Astrocyte (in vitro differentiated cells and primary cell): ENCODE measurements at regions not wholly inside any gene's neighbourhood (a gene's known extent, or its start where the extent isn't known, plus 50 kb on each side); places are given as distances from the start of the nearest gene placed in this dataset.

Source experiments
- DNase-seq: peaks from one replicate; pipeline ENCODE4 v3.0.0-alpha.2; 2010; ENCODE audit warnings: low read depth
- FAIRE-seq: peaks from 2 replicates; lab custom pipeline; 2011; peaks lifted over from hg19 to GRCh38; lab: Jason Lieb, UNC
- H2AFZ ChIP-seq: 2 replicates; pipeline ENCODE4 v1.6.0; 2012; ENCODE audit warnings: low read depth, low read length, inconsistent platforms
- H3K27ac ChIP-seq: 2 replicates; pipeline ENCODE4 v1.5.1; 2011; ENCODE audit warnings: low read depth, low read length, inconsistent platforms
- H3K27me3 ChIP-seq: 2 replicates; pipeline ENCODE4 v1.6.0; 2011; ENCODE audit warnings: low read length, inconsistent platforms; ENCODE audit not compliant: insufficient read depth
- H3K36me3 ChIP-seq: 2 replicates; pipeline ENCODE4 v1.5.1; 2011; ENCODE audit warnings: low read length, inconsistent platforms; ENCODE audit not compliant: insufficient read depth
- H3K4me1 ChIP-seq: 2 replicates; pipeline ENCODE4 v1.5.1; 2011; ENCODE audit warnings: low read length, inconsistent platforms; ENCODE audit not compliant: insufficient read depth
- H3K4me2 ChIP-seq: 2 replicates; pipeline ENCODE4 v1.6.0; 2012; ENCODE audit warnings: low read length, inconsistent platforms
- H3K4me3 ChIP-seq: 2 replicates; pipeline ENCODE4 v1.5.1; 2011; ENCODE audit warnings: low read depth, mild to moderate bottlenecking, low read length, inconsistent platforms; ENCODE audit not compliant: insufficient read depth
- H3K79me2 ChIP-seq: 2 replicates; pipeline ENCODE4 v1.6.0; 2012; ENCODE audit warnings: mild to moderate bottlenecking, low read length, inconsistent platforms; ENCODE audit not compliant: insufficient read depth
- H3K9ac ChIP-seq: 2 replicates; pipeline ENCODE4 v1.6.0; 2012; ENCODE audit warnings: mild to moderate bottlenecking, low read length, inconsistent platforms
- H3K9me3 ChIP-seq: 2 replicates; pipeline ENCODE4 v1.5.1; 2012; ENCODE audit warnings: low read depth, mild to moderate bottlenecking, low read length, inconsistent platforms; ENCODE audit not compliant: insufficient read depth
- H4K20me1 ChIP-seq: 2 replicates; pipeline ENCODE4 v1.6.0; 2012; ENCODE audit warnings: low read length, inconsistent platforms; ENCODE audit not compliant: insufficient read depth
- H3K27ac Mint-ChIP-seq: one replicate; pipeline ENCODE4 v1.8.0; 2021; ENCODE audit warnings: mild to moderate bottlenecking, mixed read lengths; ENCODE audit not compliant: unreplicated experiment
- H3K27me3 Mint-ChIP-seq: one replicate; pipeline ENCODE4 v1.8.0; 2021; ENCODE audit warnings: low read depth, mixed read lengths; ENCODE audit not compliant: unreplicated experiment
- H3K36me3 Mint-ChIP-seq: one replicate; pipeline ENCODE4 v1.8.0; 2021; ENCODE audit warnings: low read depth, mixed read lengths; ENCODE audit not compliant: unreplicated experiment
- H3K4me1 Mint-ChIP-seq: one replicate; pipeline ENCODE4 v1.8.0; 2021; ENCODE audit warnings: low read depth, mixed read lengths; ENCODE audit not compliant: unreplicated experiment
- H3K4me3 Mint-ChIP-seq: one replicate; pipeline ENCODE4 v1.8.0; 2021; ENCODE audit warnings: mild to moderate bottlenecking, moderate library complexity, mixed read lengths; ENCODE audit not compliant: unreplicated experiment
- H3K9me3 Mint-ChIP-seq: one replicate; pipeline ENCODE4 v1.8.0; 2021; ENCODE audit warnings: mild to moderate bottlenecking, mixed read lengths; ENCODE audit not compliant: unreplicated experiment
- CTCF ChIP-seq: IDR thresholded peaks from 2 replicates; pipeline ENCODE4 v1.5.1; 2011; ENCODE audit warnings: low read depth, mild to moderate bottlenecking, inconsistent platforms, low read length, moderate library complexity; ENCODE audit not compliant: insufficient read depth
- EZH2 ChIP-seq: IDR thresholded peaks from 2 replicates; pipeline ENCODE4 v1.6.1; 2012; ENCODE audit warnings: mild to moderate bottlenecking, low read length, inconsistent platforms; ENCODE audit not compliant: insufficient read depth

GRCh38 chr2:176388861-176389260 is 119.6 kb downstream of the MTX2 start:
- H3K9me3 Mint-ChIP-seq, result peaks cover 1% of the 10 kb centered on the region
- H3K79me2 ChIP-seq, result no peaks in the 10 kb centered on the region
- H2AFZ ChIP-seq, result no peak overlapping the region
- H3K27ac Mint-ChIP-seq, result no peak overlapping the region
- peaks cover 3% of the 10 kb centered on the region for H3K36me3 Mint-ChIP-seq
- FAIRE-seq (no peak), DNase-seq (peak; percentile 67)
- TF ChIP-seq EZH2 (no peak), CTCF (no peak)
- peaks cover 19% of the 10 kb centered on the region for H3K4me1 Mint-ChIP-seq
- no peak overlapping the region for H3K4me2 ChIP-seq
- H3K4me3 ChIP-seq, result no peak overlapping the region
- no peak overlapping the region for H3K4me3 Mint-ChIP-seq
- no peaks in the 10 kb centered on the region for H3K4me1 ChIP-seq
- no peaks in the 10 kb centered on the region for H3K9me3 ChIP-seq
- H3K36me3 ChIP-seq, result no peaks in the 10 kb centered on the region
- H3K27me3 Mint-ChIP-seq, result peaks cover 3% of the 10 kb centered on the region
- no peak overlapping the region for H3K27ac ChIP-seq
- no peak overlapping the region for H3K9ac ChIP-seq
- no peaks in the 10 kb centered on the region for H4K20me1 ChIP-seq
- H3K27me3 ChIP-seq, result no peaks in the 10 kb centered on the region

DNA sequence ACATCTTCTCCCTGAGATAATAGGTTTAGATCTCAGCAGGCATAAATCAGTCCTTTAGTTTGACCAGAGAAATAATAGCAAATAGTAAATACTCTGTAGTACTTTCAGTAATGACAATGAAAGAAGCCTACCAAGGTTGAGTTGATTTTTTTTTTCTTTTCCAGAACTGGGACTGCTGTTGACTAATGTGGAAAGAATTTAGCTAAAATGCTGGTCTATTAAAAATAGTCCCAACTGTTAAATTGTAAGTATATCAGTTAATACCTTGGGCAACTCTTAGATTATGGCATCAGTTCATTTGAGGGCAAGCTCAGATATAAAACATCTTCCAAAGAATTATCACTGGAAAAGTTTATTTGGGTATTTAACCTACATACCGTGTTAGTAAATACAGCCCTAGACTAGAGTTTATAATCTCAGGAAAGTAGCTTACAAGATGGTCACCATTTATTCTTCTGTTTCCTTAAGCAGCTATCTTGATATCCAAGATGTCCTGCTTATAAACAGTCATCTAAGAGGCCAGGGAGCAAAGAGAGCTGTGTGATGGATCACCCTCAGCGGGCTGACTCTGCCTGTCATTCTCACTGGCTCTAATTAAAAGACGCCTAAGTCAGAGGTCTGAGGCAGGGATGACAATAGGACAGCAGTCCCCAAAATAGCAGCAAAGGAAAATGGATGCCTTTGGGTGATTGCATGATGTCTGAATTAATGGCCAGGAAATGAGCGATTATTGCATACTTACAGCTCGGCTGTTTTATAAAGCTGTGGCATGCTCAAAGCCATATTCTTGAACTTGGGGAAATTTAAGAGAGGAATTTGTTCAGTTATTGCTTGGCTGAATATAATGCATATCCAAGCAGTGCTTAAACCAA is 121.3 kb downstream of the MTX2 start:
- Histone ChIP-seq H2AFZ (no peak overlapping the region), H3K4me3 (no peak overlapping the region), H3K4me2 (no peak overlapping the region), H4K20me1 (no peaks in the 10 kb centered on the region), H3K9ac (no peak overlapping the region), H3K27ac (no peak overlapping the region), H3K9me3 (no peaks in the 10 kb centered on the region), H3K4me1 (no peaks in the 10 kb centered on the region), H3K36me3 (no peaks in the 10 kb centered on the region), H3K27me3 (no peaks in the 10 kb centered on the region), H3K79me2 (no peaks in the 10 kb centered on the region)
- Mint-ChIP-seq H3K27ac (no peak overlapping the region), H3K36me3 (peaks cover 3% of the 10 kb centered on the region), H3K27me3 (peaks cover 3% of the 10 kb centered on the region), H3K4me3 (no peak overlapping the region), H3K9me3 (peaks cover 1% of the 10 kb centered on the region), H3K4me1 (peaks cover 25% of the 10 kb centered on the region)
- DNase-seq, result peak; percentile 28
- no peak for FAIRE-seq
- TF ChIP-seq EZH2 (no peak), CTCF (no peak)

- Histone ChIP-seq H3K4me1 (no peaks in the 10 kb centered on the region), H3K27me3 (no peaks in the 10 kb centered on the region), H3K4me2 (no peak overlapping the region), H4K20me1 (no peaks in the 10 kb centered on the region), H3K27ac (no peak overlapping the region), H3K36me3 (no peaks in the 10 kb centered on the region), H3K79me2 (no peaks in the 10 kb centered on the region), H2AFZ (no peak overlapping the region), H3K9me3 (no peaks in the 10 kb centered on the region), H3K4me3 (no peak overlapping the region), H3K9ac (no peak overlapping the region)
- DNase-seq (no peak), FAIRE-seq (no peak)
- no peak for TF ChIP-seq EZH2
- no peak for TF ChIP-seq CTCF
- H3K36me3 Mint-ChIP-seq, result peaks cover 3% of the 10 kb centered on the region
- H3K4me1 Mint-ChIP-seq, result peaks cover 25% of the 10 kb centered on the region
- H3K4me3 Mint-ChIP-seq, result no peak overlapping the region
- peaks cover 1% of the 10 kb centered on the region for H3K9me3 Mint-ChIP-seq
- H3K27ac Mint-ChIP-seq, result no peak overlapping the region
- H3K27me3 Mint-ChIP-seq, result no peaks in the 10 kb centered on the region
These were observed 121.8 kb downstream of the MTX2 start for GRCh38 chr2:176391148-176391419.
